NCI-H524 (cell line): ENCODE measurements at regions not wholly inside any gene's neighbourhood (a gene's known extent, or its start where the extent isn't known, plus 50 kb on each side); places are given as distances from the start of the nearest gene placed in this dataset.
"Not testable (repeated sequence)": the region's sequence is repeated elsewhere in the genome, so short reads cannot be mapped to it uniquely, and the experiment has no call there.

Source experiments
- DNase-seq, 2 experiments: peaks; one replicate each; lab custom pipeline; 2025; lab: John Stamatoyannopoulos, UW

- DNase-seq, result no peak
Observed at GRCh38 chr19:30236587-30236986, 135.6 kb upstream of the ZNF536 start.

- no peak for DNase-seq
Observed at GRCh38 chr19:30237140-30237539, 135.0 kb upstream of the ZNF536 start.

- DNase-seq, result no peak
Observed at GRCh38 chr19:30240904-30241695, 131.1 kb upstream of the ZNF536 start.

GRCh38 chr19:30244533-30244932 is 127.7 kb upstream of the ZNF536 start:
- no peak for DNase-seq

- no peak for DNase-seq
Observed at GRCh38 chr19:30245401-30246039, 126.7 kb upstream of the ZNF536 start.

- DNase-seq, result no peak
Observed at GRCh38 chr19:30249911-30250310, 122.3 kb upstream of the ZNF536 start.

- no peak for DNase-seq
Observed at GRCh38 chr19:30252214-30252613, 120.0 kb upstream of the ZNF536 start.

GRCh38 chr19:30253581-30253996 is 118.6 kb upstream of the ZNF536 start:
- no peak for DNase-seq

GRCh38 chr19:30254158-30254557 is 118.0 kb upstream of the ZNF536 start:
- DNase-seq, result no peak

- no peak for DNase-seq
Observed at GRCh38 chr19:30254789-30255188, 117.4 kb upstream of the ZNF536 start.

- no peak for DNase-seq
Observed at GRCh38 chr19:30255791-30256495, 116.2 kb upstream of the ZNF536 start.

- no peak for DNase-seq
Observed at GRCh38 chr19:30256496-30256850, 115.7 kb upstream of the ZNF536 start.

- no peak for DNase-seq
Observed at GRCh38 chr19:30263830-30264381, 108.3 kb upstream of the ZNF536 start.

- DNase-seq, result not testable (repeated sequence)
Observed at GRCh38 chr19:30265918-30266317, 106.3 kb upstream of the ZNF536 start.

- DNase-seq, result no peak
Observed at GRCh38 chr19:30266687-30267086, 105.5 kb upstream of the ZNF536 start.

GRCh38 chr19:30267332-30267731 is 104.9 kb upstream of the ZNF536 start:
- DNase-seq, result no peak

- DNase-seq, result no peak
Observed at GRCh38 chr19:30268601-30269000, 103.6 kb upstream of the ZNF536 start.

- DNase-seq, result no peak
Observed at GRCh38 chr19:30269638-30270037, 102.5 kb upstream of the ZNF536 start.

GRCh38 chr19:30271816-30272215 is 100.4 kb upstream of the ZNF536 start:
- DNase-seq, result no peak

GRCh38 chr19:30272554-30272953 is 99.6 kb upstream of the ZNF536 start:
- no peak for DNase-seq

- no peak for DNase-seq
Observed at GRCh38 chr19:30273184-30273583, 99.0 kb upstream of the ZNF536 start.

GRCh38 chr19:30274987-30275386 is 97.2 kb upstream of the ZNF536 start:
- DNase-seq, result no peak
